AG04450 (cell line): ENCODE measurements at regions not wholly inside any gene's neighbourhood (a gene's known extent, or its start where the extent isn't known, plus 50 kb on each side); places are given as distances from the start of the nearest gene placed in this dataset.

Source experiments
- CTCF ChIA-PET: fragments of 300-600, 350-600 bp; formaldehyde crosslinking; extraction: SDS; loops from one replicate; lab custom pipeline; 2022; ENCODE audit warnings: antibody characterized with exemption, inconsistent platforms; lab: Charles Lee
- POLR2A ChIA-PET: fragments of 350-600 bp; formaldehyde crosslinking; extraction: SDS; loops from one replicate; lab custom pipeline; 2021; ENCODE audit warnings: antibody characterized with exemption, inconsistent platforms; lab: Yijun Ruan, JAX
- DNase-seq: peaks from one replicate; pipeline ENCODE4 v3.0.0-alpha.2; 2011; ENCODE audit warnings: low read depth, low spot score
- H3K27ac ChIP-seq: one replicate; pipeline ENCODE4 v1.5.1; 2012; ENCODE audit warnings: low read depth, low read length, control low read depth
- H3K27me3 ChIP-seq: one replicate; pipeline ENCODE4 v1.6.0; 2012; ENCODE audit warnings: low read length; ENCODE audit not compliant: control insufficient read depth, insufficient read depth
- H3K4me3 ChIP-seq: 2 replicates; pipeline ENCODE4 v1.5.1; 2011; ENCODE audit warnings: mild to moderate bottlenecking, low read depth, low read length, control low read depth
- H3K9me3 ChIP-seq: 2 replicates; pipeline ENCODE4 v1.5.1; 2012; ENCODE audit warnings: low read length; ENCODE audit not compliant: control insufficient read depth, insufficient read depth
- CTCF ChIP-seq: IDR thresholded peaks from 2 replicates; pipeline ENCODE4 v1.5.1; 2011; ENCODE audit warnings: low read depth, low read length, control low read depth, inconsistent platforms

- TF ChIP-seq CTCF, result no peak
- DNase-seq, result no peak
- Histone ChIP-seq H3K9me3 (no peaks in the 10 kb centered on the region; the same call in 1 of the 2 replicates), H3K27me3 (peaks cover 15% of the 10 kb centered on the region), H3K27ac (no peak overlapping the region), H3K4me3 (no peak overlapping the region)
- CTCF ChIA-PET, result no interaction called here
- POLR2A ChIA-PET, result no interaction called here
Measured at GRCh38 chr3:197446700-197447056, 109.1 kb downstream of the BDH1 start.

GRCh38 chr3:197445896-197446699 lies 109.7 kb downstream of the BDH1 start:
- DNase-seq, result no peak
- ChIA-PET CTCF (no interaction called here), POLR2A (no interaction called here)
- H3K4me3 ChIP-seq, result no peak overlapping the region
- no peaks in the 10 kb centered on the region; the same call in 1 of the 2 replicates for H3K9me3 ChIP-seq
- no peak overlapping the region for H3K27ac ChIP-seq
- H3K27me3 ChIP-seq, result peaks cover 20% of the 10 kb centered on the region
- TF ChIP-seq CTCF, result no peak

GRCh38 chr3:197444793-197445379 lies 110.9 kb downstream of the BDH1 start:
- POLR2A ChIA-PET, result no interaction called here
- H3K27me3 ChIP-seq, result peaks cover 24% of the 10 kb centered on the region
- H3K4me3 ChIP-seq, result no peak overlapping the region
- no peak for TF ChIP-seq CTCF
- CTCF ChIA-PET, result interaction anchor here (0.6 to 0.9 kb wide), 2 partner anchors 12 to 188 kb away, joined by 3 read pairs; no protein-coding TSS in a partner anchor
- H3K9me3 ChIP-seq, result no peaks in the 10 kb centered on the region; the same call in 1 of the 2 replicates
- no peak overlapping the region for H3K27ac ChIP-seq
- no peak for DNase-seq

- H3K9me3 ChIP-seq, result no peaks in the 10 kb centered on the region; the same call in 1 of the 2 replicates
- no peak for DNase-seq
- TF ChIP-seq CTCF, result no peak
- no peak overlapping the region for H3K4me3 ChIP-seq
- peaks cover 29% of the 10 kb centered on the region for H3K27me3 ChIP-seq
- POLR2A ChIA-PET, result no interaction called here
- CTCF ChIA-PET, result no interaction called here
- no peak overlapping the region for H3K27ac ChIP-seq
Measured at GRCh38 chr3:197443506-197443905, 112.3 kb downstream of the BDH1 start.

GRCh38 chr3:197440717-197441303 lies 115.0 kb downstream of the BDH1 start:
- peaks cover 31% of the 10 kb centered on the region for H3K27me3 ChIP-seq
- no peak for DNase-seq
- no peaks in the 10 kb centered on the region for H3K9me3 ChIP-seq
- H3K4me3 ChIP-seq, result no peak overlapping the region
- no peak overlapping the region for H3K27ac ChIP-seq
- TF ChIP-seq CTCF, result no peak
- ChIA-PET POLR2A (no interaction called here), CTCF (no interaction called here)
